K562 (cell line): ENCODE measurements at regions not wholly inside any gene's neighbourhood (a gene's known extent, or its start where the extent isn't known, plus 50 kb on each side); places are given as distances from the start of the nearest gene placed in this dataset.
A peak's percentile ranks its signal among the peaks of the same experiment; 100 is the strongest.

Experiments used
- CCAR2 ChIP-seq: fragments of 200-400 bp; formaldehyde crosslinking; IDR thresholded peaks from 2 replicates; pipeline ENCODE4 v1.6.1; 2017; ENCODE audit warnings: mild to moderate bottlenecking, low read depth, low read length
- CTCF ChIP-seq, 3 experiments: IDR thresholded peaks in 2 of 3; conservative IDR thresholded peaks in 1 of 3; 2 replicates each; pipeline ENCODE4 v1.5.1; 2011 to 2012; ENCODE audit warnings: low read length in 3 of 3, mild to moderate bottlenecking in 3 of 3, control low read depth in 2 of 3, improper control_type of control experiment in 1 of 3, inconsistent platforms in 1 of 3, low read depth in 1 of 3, mixed read lengths in 1 of 3, moderate library complexity in 1 of 3; ENCODE audit not compliant: insufficient read depth in 2 of 3
- E2F3 ChIP-seq: fragments of 250-450 bp; sonication (Bioruptor Pico); IDR thresholded peaks from 2 replicates; pipeline ENCODE4 v1.4.0; 2020; ENCODE audit warnings: mild to moderate bottlenecking
- GABPB2 ChIP-seq: fragments of 250-450 bp; sonication (Bioruptor Pico); conservative IDR thresholded peaks from 2 replicates; pipeline ENCODE4 v1.5.1; 2021; ENCODE audit warnings: mild to moderate bottlenecking
- GTF2A2 ChIP-seq: IDR thresholded peaks from 2 replicates; pipeline ENCODE4 v1.6.1; 2016; ENCODE audit warnings: mild to moderate bottlenecking, missing genetic modification characterization, missing compliant biosample characterization
- NBN ChIP-seq: fragments of 450-650 bp; IDR thresholded peaks from 2 replicates; pipeline ENCODE4 v1.6.1; 2016; ENCODE audit warnings: low read depth, mild to moderate bottlenecking
- NR1H2 ChIP-seq: sonication (generic); formaldehyde crosslinking; IDR thresholded peaks from 2 replicates; pipeline ENCODE4 v1.4.0; 2020; ENCODE audit warnings: mild to moderate bottlenecking, missing genetic modification reagents
- REST ChIP-seq, 2 experiments: fragments of 450-650 bp; formaldehyde crosslinking in 1 of 2; IDR thresholded peaks; 2 replicates each; pipeline versions ENCODE4 v1.4.0 to v1.6.1; 2014 to 2020; ENCODE audit warnings: mild to moderate bottlenecking in 2 of 2, borderline replicate concordance in 1 of 2, low read depth in 1 of 2
- TRIM24 ChIP-seq, 2 experiments: fragments of 450-650 bp; IDR thresholded peaks; 2 replicates each; pipeline ENCODE4 v1.6.1; 2016
- ZFX ChIP-seq: sonication (generic); formaldehyde crosslinking; IDR thresholded peaks from 2 replicates; pipeline ENCODE4 v1.8.0; 2022; ENCODE audit warnings: mild to moderate bottlenecking, missing genetic modification reagents, moderate library complexity
- ZNF263 ChIP-seq: sonication (generic); formaldehyde crosslinking; IDR thresholded peaks from 2 replicates; pipeline ENCODE4 v1.8.0; 2022; ENCODE audit warnings: mild to moderate bottlenecking, missing genetic modification reagents, borderline replicate concordance
- ZNF76 ChIP-seq: fragments of 250-450 bp; sonication (Bioruptor Pico); IDR thresholded peaks from 2 replicates; pipeline ENCODE4 v1.4.0; 2020; ENCODE audit warnings: mild to moderate bottlenecking, moderate library complexity, borderline replicate concordance
- TF ChIP-seq, protein P1 (sequence below): fragments of 450-650 bp; formaldehyde crosslinking; IDR thresholded peaks from 2 replicates; pipeline ENCODE4 v1.4.0; 2020; ENCODE audit warnings: mild to moderate bottlenecking, mixed read lengths
- TF ChIP-seq, protein P2 (sequence below): fragments of 450-650 bp; IDR thresholded peaks from 2 replicates; pipeline ENCODE4 v1.6.1; 2016; ENCODE audit warnings: antibody characterized with exemption

- TF ChIP-seq REST (IDR thresholded peaks at IDR 0.05; ENCODE audit: borderline replicate concordance) (peak; percentile 37; the same call in 1 of the 2 replicates), REST (CRISPR knock-in tag; IDR thresholded peaks at IDR 0.05; ENCODE audit: low read depth) (no peak), CCAR2 (no peak), E2F3 (CRISPR knock-in tag) (no peak), NBN (no peak), CTCF (IDR thresholded peaks at IDR 0.05 in 2 of 3, conservative IDR thresholded peaks at IDR 0.05 in 1 of 3; ENCODE audit: insufficient read depth in 2 of 3, low read depth in 1 of 3, low read length in 3 of 3) (peak in 2 of 3 experiments; percentile 9 to 21; a peak in 1 of 6 replicates), GTF2A2 (tag) (no peak), ZNF263 (CRISPR knock-in tag) (no peak), NR1H2 (CRISPR knock-in tag) (no peak), TRIM24 (IDR thresholded peaks at IDR 0.05) (peak in 1 of 2 experiments; percentile 17; a peak in 1 of 4 replicates), GABPB2 (CRISPR knock-in tag) (no peak), ZFX (peak; percentile 68), ZNF76 (CRISPR knock-in tag) (no peak)
- TF ChIP-seq, protein P1, sequence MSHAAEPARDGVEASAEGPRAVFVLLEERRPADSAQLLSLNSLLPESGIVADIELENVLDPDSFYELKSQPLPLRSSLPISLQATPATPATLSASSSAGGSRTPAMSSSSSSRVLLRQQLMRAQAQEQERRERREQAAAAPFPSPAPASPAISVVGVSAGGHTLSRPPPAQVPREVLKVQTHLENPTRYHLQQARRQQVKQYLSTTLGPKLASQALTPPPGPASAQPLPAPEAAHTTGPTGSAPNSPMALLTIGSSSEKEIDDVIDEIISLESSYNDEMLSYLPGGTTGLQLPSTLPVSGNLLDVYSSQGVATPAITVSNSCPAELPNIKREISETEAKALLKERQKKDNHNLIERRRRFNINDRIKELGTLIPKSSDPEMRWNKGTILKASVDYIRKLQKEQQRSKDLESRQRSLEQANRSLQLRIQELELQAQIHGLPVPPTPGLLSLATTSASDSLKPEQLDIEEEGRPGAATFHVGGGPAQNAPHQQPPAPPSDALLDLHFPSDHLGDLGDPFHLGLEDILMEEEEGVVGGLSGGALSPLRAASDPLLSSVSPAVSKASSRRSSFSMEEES, result no peak
- TF ChIP-seq, protein P2, sequence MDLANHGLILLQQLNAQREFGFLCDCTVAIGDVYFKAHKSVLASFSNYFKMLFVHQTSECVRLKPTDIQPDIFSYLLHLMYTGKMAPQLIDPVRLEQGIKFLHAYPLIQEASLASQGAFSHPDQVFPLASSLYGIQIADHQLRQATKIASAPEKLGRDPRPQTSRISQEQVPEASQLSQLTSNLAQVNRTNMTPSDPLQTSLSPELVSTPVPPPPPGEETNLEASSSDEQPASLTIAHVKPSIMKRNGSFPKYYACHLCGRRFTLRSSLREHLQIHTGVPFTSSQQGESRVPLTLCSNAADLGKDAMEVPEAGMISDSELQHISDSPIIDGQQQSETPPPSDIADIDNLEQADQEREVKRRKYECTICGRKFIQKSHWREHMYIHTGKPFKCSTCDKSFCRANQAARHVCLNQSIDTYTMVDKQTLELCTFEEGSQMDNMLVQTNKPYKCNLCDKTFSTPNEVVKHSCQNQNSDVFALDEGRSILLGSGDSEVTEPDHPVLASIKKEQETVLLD, result no peak
These were observed 151.1 kb downstream of the TRIM27 start (continued) for GRCh38 chr6:28772480-28773381.
